PC-9 (cell line): ENCODE measurements at regions not wholly inside any gene's neighbourhood (a gene's known extent, or its start where the extent isn't known, plus 50 kb on each side); places are given as distances from the start of the nearest gene placed in this dataset.
A peak's percentile ranks its signal among the peaks of the same experiment; 100 is the strongest.

Experiments
- BruUV-seq: library from RNA; stranded (reverse); fragments of 400-500 nt; replicated peaks from 2 replicates; lab custom pipeline; 2021; lab: Mats Ljungman, UMichigan
- CTCF ChIA-PET: fragments of 300-600 bp; sonication (Branson Sonifier 250); formaldehyde crosslinking; loops from one replicate; lab custom pipeline; 2022; ENCODE audit warnings: antibody characterized with exemption; lab: Charles Lee
- POLR2A ChIA-PET: fragments of 300-600 bp; sonication (Branson Sonifier 250); formaldehyde crosslinking; loops from one replicate; lab custom pipeline; 2022; ENCODE audit warnings: antibody characterized with exemption; ENCODE audit not compliant: unreplicated experiment; lab: Charles Lee
- DNase-seq, 2 experiments: peaks; one replicate each; pipeline versions ENCODE4 v3.0.0 to v3.0.0-alpha.2; 2015 to 2022; ENCODE audit warnings: mixed read lengths in 1 of 2
- H2AFZ ChIP-seq: fragments of 200-600 bp; sonication (generic); 2 replicates; pipeline ENCODE4 v1.8.1; 2017; ENCODE audit warnings: antibody characterized with exemption
- H3F3A ChIP-seq: fragments of 200-600 bp; sonication (generic); 2 replicates; pipeline ENCODE4 v1.8.1; 2017; ENCODE audit warnings: antibody characterized with exemption, mild to moderate bottlenecking, low read depth; ENCODE audit not compliant: insufficient read depth
- H3K27ac ChIP-seq: fragments of 200-600 bp; sonication (generic); 2 replicates; pipeline ENCODE4 v1.6.1; 2016; ENCODE audit warnings: mixed run types
- H3K27me3 ChIP-seq: fragments of 200-600 bp; sonication (generic); 2 replicates; pipeline ENCODE4 v1.6.1; 2016; ENCODE audit warnings: low read depth, mixed run types; ENCODE audit not compliant: insufficient read depth
- H3K36me3 ChIP-seq: fragments of 200-600 bp; sonication (generic); 2 replicates; pipeline ENCODE4 v1.6.1; 2016; ENCODE audit warnings: low read depth, mixed run types
- H3K4me1 ChIP-seq: fragments of 200-600 bp; sonication (generic); replicated peaks from 2 replicates; pipeline ENCODE4 v1.6.1; 2016; ENCODE audit warnings: mixed run types; ENCODE audit not compliant: insufficient read depth
- H3K4me2 ChIP-seq: fragments of 200-600 bp; sonication (generic); 2 replicates; pipeline ENCODE4 v1.6.1; 2017; ENCODE audit warnings: mixed run types
- H3K4me3 ChIP-seq: fragments of 200-600 bp; sonication (generic); 2 replicates; pipeline ENCODE4 v1.6.1; 2016; ENCODE audit warnings: mixed run types
- H3K79me2 ChIP-seq: fragments of 200-600 bp; sonication (generic); 2 replicates; pipeline ENCODE4 v1.6.1; 2017; ENCODE audit warnings: low read depth, mixed run types
- H3K9me2 ChIP-seq: fragments of 200-600 bp; sonication (generic); 2 replicates; pipeline ENCODE4 v1.8.1; 2017; ENCODE audit warnings: mild to moderate bottlenecking; ENCODE audit not compliant: insufficient read depth
- H3K9me3 ChIP-seq: fragments of 200-600 bp; sonication (generic); 2 replicates; pipeline ENCODE4 v1.8.1; 2016; ENCODE audit warnings: low read depth; ENCODE audit not compliant: insufficient read depth
- H4K20me1 ChIP-seq: fragments of 200-600 bp; sonication (generic); 2 replicates; pipeline ENCODE4 v1.8.1; 2017; ENCODE audit not compliant: insufficient read depth
- EZH2 ChIP-seq: fragments of 200-600 bp; sonication (generic); IDR thresholded peaks from 2 replicates; pipeline ENCODE4 v1.8.0; 2017; ENCODE audit warnings: antibody characterized with exemption, low read depth
- intact Hi-C: fragments of 100-400 bp; cut with micrococcal nuclease; formaldehyde crosslinking; loops from one replicate; pipeline ENCODE4 v1.10.0; 2022; ENCODE audit not compliant: unreplicated experiment
- TF ChIP-seq, protein P1 (sequence below): fragments of 200-600 bp; sonication (generic); conservative IDR thresholded peaks from 2 replicates; pipeline ENCODE4 v1.6.1; 2017; ENCODE audit warnings: mixed run types, antibody characterized with exemption, mild to moderate bottlenecking, moderate library complexity

DNA sequence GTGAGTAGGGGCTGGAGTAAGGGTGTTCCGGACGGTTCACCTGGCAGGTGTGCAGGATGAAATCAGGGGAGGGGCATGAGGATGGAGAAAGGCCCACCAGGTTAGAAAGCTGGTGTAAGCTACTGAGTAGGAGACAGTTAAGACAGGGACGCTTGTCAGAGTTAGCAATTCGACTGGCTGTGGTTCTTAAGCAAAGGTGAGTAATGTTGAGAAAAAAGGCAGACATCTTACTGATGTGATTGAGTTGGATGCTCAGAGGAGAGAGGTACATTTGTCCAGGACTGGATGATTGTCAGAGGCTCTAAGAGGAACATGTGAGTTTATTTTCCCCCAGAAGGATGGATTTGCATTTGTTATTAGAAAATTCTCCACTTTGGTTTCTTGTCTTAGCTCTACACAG, 90.5 kb upstream of the MGAT5 start:
- Histone ChIP-seq H3F3A (no peaks in the 10 kb centered on the region), H2AFZ (no peak overlapping the region), H3K4me2 (no peak overlapping the region), H3K9me2 (no peaks in the 10 kb centered on the region), H3K36me3 (no peaks in the 10 kb centered on the region), H3K79me2 (no peaks in the 10 kb centered on the region), H3K9me3 (no peaks in the 10 kb centered on the region), H3K27ac (no peak overlapping the region), H3K4me3 (no peak overlapping the region), H3K4me1 (no peaks in the 10 kb centered on the region), H4K20me1 (no peaks in the 10 kb centered on the region), H3K27me3 (no peaks in the 10 kb centered on the region)
- ChIA-PET POLR2A (no interaction called here), CTCF (no interaction called here)
- BruUV-seq = no TSS peak
- no peak for DNase-seq
- intact Hi-C loops = no loop called here
- no peak for TF ChIP-seq EZH2
- TF ChIP-seq, protein P1, sequence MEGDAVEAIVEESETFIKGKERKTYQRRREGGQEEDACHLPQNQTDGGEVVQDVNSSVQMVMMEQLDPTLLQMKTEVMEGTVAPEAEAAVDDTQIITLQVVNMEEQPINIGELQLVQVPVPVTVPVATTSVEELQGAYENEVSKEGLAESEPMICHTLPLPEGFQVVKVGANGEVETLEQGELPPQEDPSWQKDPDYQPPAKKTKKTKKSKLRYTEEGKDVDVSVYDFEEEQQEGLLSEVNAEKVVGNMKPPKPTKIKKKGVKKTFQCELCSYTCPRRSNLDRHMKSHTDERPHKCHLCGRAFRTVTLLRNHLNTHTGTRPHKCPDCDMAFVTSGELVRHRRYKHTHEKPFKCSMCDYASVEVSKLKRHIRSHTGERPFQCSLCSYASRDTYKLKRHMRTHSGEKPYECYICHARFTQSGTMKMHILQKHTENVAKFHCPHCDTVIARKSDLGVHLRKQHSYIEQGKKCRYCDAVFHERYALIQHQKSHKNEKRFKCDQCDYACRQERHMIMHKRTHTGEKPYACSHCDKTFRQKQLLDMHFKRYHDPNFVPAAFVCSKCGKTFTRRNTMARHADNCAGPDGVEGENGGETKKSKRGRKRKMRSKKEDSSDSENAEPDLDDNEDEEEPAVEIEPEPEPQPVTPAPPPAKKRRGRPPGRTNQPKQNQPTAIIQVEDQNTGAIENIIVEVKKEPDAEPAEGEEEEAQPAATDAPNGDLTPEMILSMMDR = no peak

GRCh38 chr2:134164306-134164705, 89.6 kb upstream of the MGAT5 start:
- Histone ChIP-seq H3F3A (no peaks in the 10 kb centered on the region), H3K27me3 (no peaks in the 10 kb centered on the region), H2AFZ (no peak overlapping the region), H4K20me1 (no peaks in the 10 kb centered on the region), H3K9me2 (no peaks in the 10 kb centered on the region), H3K9me3 (no peaks in the 10 kb centered on the region), H3K4me2 (no peak overlapping the region), H3K4me3 (no peak overlapping the region), H3K36me3 (no peaks in the 10 kb centered on the region), H3K27ac (no peak overlapping the region), H3K79me2 (no peaks in the 10 kb centered on the region), H3K4me1 (no peaks in the 10 kb centered on the region)
- intact Hi-C loops = no loop called here
- DNase-seq = no peak
- ChIA-PET CTCF (no interaction called here), POLR2A (no interaction called here)
- BruUV-seq = no TSS peak
- no peak for TF ChIP-seq EZH2
- TF ChIP-seq, protein P1 = no peak

- H4K20me1 ChIP-seq = no peaks in the 10 kb centered on the region
- no TSS peak for BruUV-seq
- H3K79me2 ChIP-seq = no peaks in the 10 kb centered on the region
- no peaks in the 10 kb centered on the region for H3K9me2 ChIP-seq
- H3K4me1 ChIP-seq = no peaks in the 10 kb centered on the region
- H3F3A ChIP-seq = no peaks in the 10 kb centered on the region
- no peaks in the 10 kb centered on the region for H3K36me3 ChIP-seq
- no peaks in the 10 kb centered on the region for H3K9me3 ChIP-seq
- ChIA-PET CTCF (no interaction called here), POLR2A (no interaction called here)
- no peak overlapping the region for H3K4me3 ChIP-seq
- intact Hi-C loops = no loop called here
- no peaks in the 10 kb centered on the region for H3K27me3 ChIP-seq
- no peak overlapping the region for H2AFZ ChIP-seq
- TF ChIP-seq, protein P1 = no peak
- no peak for TF ChIP-seq EZH2
- DNase-seq = no peak
- peak overlapping the region; percentile 33 for H3K27ac ChIP-seq
- no peak overlapping the region for H3K4me2 ChIP-seq
Measured at GRCh38 chr2:134167015-134167414, 86.9 kb upstream of the MGAT5 start.
